MCF 10A (cell line): ENCODE measurements at regions not wholly inside any gene's neighbourhood (a gene's known extent, or its start where the extent isn't known, plus 50 kb on each side); places are given as distances from the start of the nearest gene placed in this dataset.

Experiments used
- BruUV-seq: library from RNA; stranded (reverse); fragments of 400-500 nt; replicated peaks from 2 replicates; lab custom pipeline; 2021; lab: Mats Ljungman, UMichigan
- CTCF ChIA-PET: fragments of 300-600 bp; sonication (Branson Sonifier 250); formaldehyde crosslinking; extraction: SDS; loops from one replicate; lab custom pipeline; 2021; ENCODE audit warnings: antibody characterized with exemption, inconsistent platforms; lab: Yijun Ruan, JAX
- POLR2A ChIA-PET: fragments of 300-600, 350-650 bp; sonication (Branson Sonifier 250); formaldehyde crosslinking; extraction: SDS; loops from one replicate; lab custom pipeline; 2020; ENCODE audit warnings: antibody characterized with exemption, inconsistent platforms; lab: Yijun Ruan, JAX
- DNase-seq: peaks from one replicate; pipeline ENCODE4 v3.0.0-alpha.2; 2018; ENCODE audit not compliant: unreplicated experiment
- H3K27ac Mint-ChIP-seq: one replicate; pipeline ENCODE4 v1.8.0; 2022; ENCODE audit warnings: mild to moderate bottlenecking, low read depth, mixed read lengths; ENCODE audit not compliant: unreplicated experiment
- H3K27me3 Mint-ChIP-seq: one replicate; pipeline ENCODE4 v1.8.0; 2022; ENCODE audit warnings: mixed read lengths; ENCODE audit not compliant: insufficient read depth, unreplicated experiment
- H3K36me3 Mint-ChIP-seq: one replicate; pipeline ENCODE4 v1.8.0; 2022; ENCODE audit warnings: mild to moderate bottlenecking, moderate library complexity, mixed read lengths; ENCODE audit not compliant: insufficient read depth, unreplicated experiment
- H3K4me1 Mint-ChIP-seq: one replicate; pipeline ENCODE4 v1.8.0; 2022; ENCODE audit warnings: mixed read lengths; ENCODE audit not compliant: insufficient read depth, unreplicated experiment
- H3K4me3 Mint-ChIP-seq: one replicate; pipeline ENCODE4 v1.8.0; 2022; ENCODE audit warnings: mild to moderate bottlenecking, moderate library complexity, mixed read lengths; ENCODE audit not compliant: unreplicated experiment
- H3K9me3 Mint-ChIP-seq: one replicate; pipeline ENCODE4 v1.8.0; 2022; ENCODE audit warnings: mixed read lengths; ENCODE audit not compliant: unreplicated experiment
- CTCF ChIP-seq: fragments of 200-600 bp; IDR thresholded peaks from one replicate; pipeline ENCODE4 v1.8.0; 2022; ENCODE audit warnings: antibody characterized with exemption, mild to moderate bottlenecking; ENCODE audit not compliant: unreplicated experiment
- intact Hi-C: fragments of 100-400 bp; cut with micrococcal nuclease; formaldehyde crosslinking; loops from 2 replicates; pipeline ENCODE4 v1.14.1; 2022

- H3K27ac Mint-ChIP-seq = no peak overlapping the region
- BruUV-seq = no TSS peak
- H3K4me3 Mint-ChIP-seq = no peak overlapping the region
- ChIA-PET CTCF (no interaction called here), POLR2A (no interaction called here)
- peaks cover 24% of the 10 kb centered on the region for H3K9me3 Mint-ChIP-seq
- no peak for DNase-seq
- no peak for TF ChIP-seq CTCF
- H3K36me3 Mint-ChIP-seq = no peaks in the 10 kb centered on the region
- intact Hi-C loops = no loop called here
- no peaks in the 10 kb centered on the region for H3K4me1 Mint-ChIP-seq
- H3K27me3 Mint-ChIP-seq = no peaks in the 10 kb centered on the region
Measured at GRCh38 chr2:13745330-13745729, 887.2 kb upstream of the LRATD1 start.

- Mint-ChIP-seq H3K27ac (no peak overlapping the region), H3K9me3 (peaks cover 17% of the 10 kb centered on the region), H3K27me3 (no peaks in the 10 kb centered on the region), H3K4me1 (no peaks in the 10 kb centered on the region), H3K4me3 (no peak overlapping the region), H3K36me3 (no peaks in the 10 kb centered on the region)
- no TSS peak for BruUV-seq
- CTCF ChIA-PET = no interaction called here
- TF ChIP-seq CTCF = no peak
- no peak for DNase-seq
- intact Hi-C loops = no loop called here
- POLR2A ChIA-PET = no interaction called here
Measured at GRCh38 chr2:13751955-13752354, 880.6 kb upstream of the LRATD1 start.

- TF ChIP-seq CTCF = no peak
- no peak for DNase-seq
- intact Hi-C loops = no loop called here
- Mint-ChIP-seq H3K27ac (no peak overlapping the region), H3K9me3 (no peaks in the 10 kb centered on the region), H3K36me3 (no peaks in the 10 kb centered on the region), H3K27me3 (no peaks in the 10 kb centered on the region), H3K4me3 (no peak overlapping the region), H3K4me1 (no peaks in the 10 kb centered on the region)
- ChIA-PET CTCF (no interaction called here), POLR2A (no interaction called here)
- BruUV-seq = no TSS peak
Measured at GRCh38 chr2:13758412-13758811, 874.1 kb upstream of the LRATD1 start.

GRCh38 chr2:13768274-13768673 lies 864.2 kb upstream of the LRATD1 start:
- H3K36me3 Mint-ChIP-seq = no peaks in the 10 kb centered on the region
- no peak overlapping the region for H3K27ac Mint-ChIP-seq
- intact Hi-C loops = no loop called here
- ChIA-PET POLR2A (no interaction called here), CTCF (no interaction called here)
- no peaks in the 10 kb centered on the region for H3K4me1 Mint-ChIP-seq
- DNase-seq = no peak
- H3K9me3 Mint-ChIP-seq = no peaks in the 10 kb centered on the region
- no TSS peak for BruUV-seq
- no peak overlapping the region for H3K4me3 Mint-ChIP-seq
- no peak for TF ChIP-seq CTCF
- no peaks in the 10 kb centered on the region for H3K27me3 Mint-ChIP-seq
